ENCODE measurements at regions not wholly inside any gene's neighbourhood (a gene's known extent, or its start where the extent isn't known, plus 50 kb on each side); places are given as distances from the start of the nearest gene placed in this dataset.

DNA sequence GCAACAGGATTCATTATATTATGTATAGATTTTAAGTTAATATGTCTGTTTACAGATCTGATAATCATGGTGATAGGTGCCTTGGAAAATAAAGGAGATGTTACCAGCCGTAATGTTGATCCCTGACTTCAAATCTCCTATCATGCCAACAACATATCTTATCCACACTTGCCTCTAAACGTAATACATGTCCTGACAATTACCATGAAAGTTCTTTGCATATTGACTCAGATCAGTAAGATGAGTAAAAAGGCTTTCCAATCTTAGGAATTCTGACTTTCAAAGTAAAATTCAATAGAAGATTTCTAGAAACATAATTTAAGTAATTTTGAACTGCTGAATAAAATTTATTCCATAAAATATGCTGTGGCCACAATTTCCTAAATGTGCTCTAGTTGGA is 513.3 kb downstream of the ANKRD50 start:
- DNase-seq: no peak

DNA sequence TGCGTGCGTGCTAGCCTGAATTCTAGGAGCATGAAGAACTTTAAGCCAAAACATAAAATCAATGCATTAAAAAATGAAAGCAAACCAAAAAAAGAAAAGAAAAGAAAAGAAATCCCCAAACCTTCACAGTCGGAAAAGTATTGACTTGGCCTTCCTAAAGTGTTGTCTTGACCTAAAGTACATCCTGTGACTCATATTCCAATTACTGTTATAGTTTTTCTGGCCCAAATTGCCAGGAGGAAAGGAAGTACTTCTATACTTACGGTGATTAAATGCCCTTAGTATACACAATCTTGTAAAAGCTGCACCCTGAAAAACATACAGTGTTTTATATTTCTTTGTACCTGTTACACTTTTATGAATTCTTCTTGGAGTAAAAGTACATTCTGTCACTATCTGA is 512.8 kb downstream of the ANKRD50 start:
- no peak for DNase-seq

DNA sequence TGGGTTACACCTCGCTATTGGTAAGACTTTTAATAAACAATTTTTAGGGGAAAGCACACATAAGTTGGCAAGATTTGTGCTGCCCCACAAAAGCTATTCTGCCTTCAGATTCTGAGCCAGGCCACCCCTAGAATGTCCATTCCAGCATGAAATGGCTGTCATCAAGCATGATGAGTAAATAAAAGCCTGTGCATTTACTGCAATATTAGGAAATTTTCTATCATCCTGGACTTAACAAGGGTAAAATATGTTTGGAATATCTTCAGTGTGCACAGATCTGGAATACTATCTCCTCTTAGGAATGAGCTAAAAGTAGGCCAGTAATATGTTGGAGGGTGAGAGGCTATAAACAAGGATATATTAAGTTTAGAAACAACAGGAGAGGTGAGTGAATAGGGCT is 510.9 kb downstream of the ANKRD50 start:
- DNase-seq: no peak

DNA sequence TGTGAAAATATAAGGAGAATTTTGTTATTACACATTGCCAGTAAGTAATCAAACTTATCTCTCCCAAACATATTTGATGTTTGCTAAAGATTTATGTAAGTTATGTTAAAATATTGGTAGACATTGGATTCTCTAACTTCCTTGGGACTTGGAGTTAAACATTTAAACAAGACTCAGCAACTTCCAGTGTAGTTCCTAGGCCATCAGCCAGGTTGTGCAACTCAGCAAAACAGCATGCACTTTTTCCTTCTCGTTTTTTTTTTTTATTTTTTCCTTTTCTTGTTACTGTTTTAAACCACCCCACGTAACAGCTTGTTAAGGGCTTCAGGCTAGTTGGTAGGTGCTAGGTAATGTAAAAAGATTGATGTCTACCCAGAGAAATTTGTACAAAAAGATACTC is 510.4 kb downstream of the ANKRD50 start:
- DNase-seq: no peak

DNA sequence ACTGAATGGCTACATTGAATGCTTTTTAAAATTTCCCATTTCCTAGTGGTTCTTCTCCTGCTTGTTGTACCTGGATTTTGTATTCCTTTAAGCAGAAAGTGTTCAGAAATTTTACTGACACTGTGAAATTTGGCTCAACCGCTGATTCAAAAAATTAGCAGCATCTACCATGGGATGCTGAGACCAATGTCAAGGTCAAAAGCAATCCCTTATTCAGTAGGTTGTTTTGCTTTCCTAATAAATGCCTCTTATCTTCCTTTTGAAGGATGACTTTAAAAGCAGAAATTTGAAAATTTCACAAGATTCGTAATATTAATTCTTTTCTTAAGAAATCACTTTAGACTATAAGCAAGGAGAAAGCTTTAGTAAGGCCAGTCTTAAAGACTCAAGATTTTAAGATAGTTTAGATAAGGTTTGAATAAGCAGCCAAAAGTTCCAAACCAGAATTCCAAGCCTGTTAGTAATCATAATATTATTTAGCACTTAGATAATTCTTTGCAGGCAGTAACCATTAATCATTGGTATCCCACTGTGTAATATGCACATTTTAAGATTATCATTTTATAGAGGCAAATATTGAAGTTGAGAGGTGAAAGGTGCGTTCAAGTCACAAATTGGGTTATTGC is 508.8 kb downstream of the ANKRD50 start:
- no peak for DNase-seq

DNA sequence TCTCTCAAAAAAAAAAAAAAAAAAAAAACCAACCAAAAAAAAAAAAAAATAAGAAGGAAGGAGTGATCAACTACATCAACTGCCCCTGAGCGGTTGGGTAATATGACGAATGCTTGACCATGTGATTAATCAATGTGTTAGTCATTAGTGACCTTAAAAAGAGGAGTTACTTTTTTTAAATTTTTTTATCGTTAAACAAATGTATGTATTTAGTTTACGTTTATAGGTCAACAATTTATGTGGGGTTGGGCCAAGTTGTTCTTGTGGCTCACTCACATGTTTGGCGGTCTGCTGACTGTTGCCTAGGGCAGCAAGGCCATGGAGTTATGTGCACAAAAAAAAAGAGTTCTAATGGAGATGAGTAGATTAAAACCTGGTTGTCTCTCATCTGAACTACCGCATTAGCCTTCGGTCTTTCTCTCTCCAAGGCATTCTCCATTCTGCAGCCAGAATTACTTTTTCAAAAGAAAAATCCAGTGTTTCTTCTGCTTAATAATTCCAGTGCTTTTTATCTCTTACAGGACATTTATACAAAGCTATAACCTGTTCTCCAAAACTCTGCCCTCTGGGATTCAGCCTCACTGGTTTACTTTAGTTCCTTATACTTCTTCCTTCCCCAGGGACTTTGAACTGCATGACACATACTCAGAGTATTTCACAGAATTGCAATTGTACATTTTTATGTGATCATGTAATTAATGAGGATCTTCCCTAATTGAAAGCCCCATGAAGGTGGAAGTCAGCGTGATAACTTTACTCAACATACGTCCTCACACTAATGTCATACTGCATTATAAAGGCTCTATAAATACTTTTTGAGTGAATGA is 505.5 kb downstream of the ANKRD50 start:
- no peak for DNase-seq

DNA sequence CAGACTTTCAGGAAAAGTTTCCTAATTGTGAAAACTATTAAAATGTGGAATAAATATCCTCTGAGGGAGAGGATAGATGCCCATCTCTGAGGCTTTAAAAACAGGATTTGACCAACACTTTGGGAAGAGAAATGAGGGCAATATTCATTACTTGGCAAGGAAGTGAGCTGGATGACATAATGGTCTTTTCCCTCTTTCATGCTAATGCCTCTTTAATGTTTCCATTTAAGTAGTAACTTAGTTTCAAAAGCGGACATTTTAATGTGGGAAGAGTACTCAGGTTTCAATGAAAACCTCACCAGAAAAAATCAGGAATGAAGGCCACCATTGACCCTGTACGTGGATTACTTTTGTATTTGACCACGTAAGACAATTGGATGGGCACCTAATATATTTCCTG is 503.3 kb downstream of the ANKRD50 start:
- no peak for DNase-seq

DNA sequence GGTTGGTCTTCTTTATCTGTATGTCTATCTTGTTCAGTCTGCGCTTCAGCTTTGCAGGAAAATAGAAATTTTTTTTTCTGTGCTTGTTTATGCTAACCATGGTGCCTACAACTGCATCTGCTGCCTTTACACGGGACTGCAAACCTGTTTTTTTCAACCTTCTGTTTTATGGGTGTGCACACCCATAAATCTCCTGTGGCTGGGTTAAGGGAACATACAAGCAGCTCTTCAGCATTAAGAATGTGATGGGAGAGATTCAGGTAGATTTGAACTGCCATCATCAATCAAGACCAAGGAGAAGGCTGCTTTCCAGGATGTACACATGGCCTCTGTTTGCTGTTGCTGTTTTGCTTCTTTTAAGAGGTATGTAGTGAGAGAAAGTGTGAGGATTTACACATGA is 502.9 kb downstream of the ANKRD50 start:
- DNase-seq: no peak

DNA sequence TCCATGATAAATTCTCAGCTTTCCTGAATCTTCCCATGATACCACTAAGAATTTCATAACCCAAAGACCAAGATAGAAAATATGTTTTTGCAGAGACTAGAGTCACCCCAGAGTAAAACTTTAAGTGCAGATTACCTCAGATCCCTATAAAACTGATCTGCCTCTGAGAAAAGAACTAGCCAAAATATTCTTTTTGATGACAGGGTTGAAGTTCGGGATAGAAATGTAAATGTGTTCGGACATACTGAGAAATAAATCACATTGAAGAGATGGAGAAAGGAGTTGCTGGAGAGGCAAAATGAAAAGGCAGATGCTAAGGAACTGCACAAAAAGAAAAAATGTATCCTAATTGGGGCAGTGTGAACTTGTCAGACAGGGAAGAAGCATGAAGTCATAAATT is 501.8 kb downstream of the ANKRD50 start:
- no peak for DNase-seq

DNA sequence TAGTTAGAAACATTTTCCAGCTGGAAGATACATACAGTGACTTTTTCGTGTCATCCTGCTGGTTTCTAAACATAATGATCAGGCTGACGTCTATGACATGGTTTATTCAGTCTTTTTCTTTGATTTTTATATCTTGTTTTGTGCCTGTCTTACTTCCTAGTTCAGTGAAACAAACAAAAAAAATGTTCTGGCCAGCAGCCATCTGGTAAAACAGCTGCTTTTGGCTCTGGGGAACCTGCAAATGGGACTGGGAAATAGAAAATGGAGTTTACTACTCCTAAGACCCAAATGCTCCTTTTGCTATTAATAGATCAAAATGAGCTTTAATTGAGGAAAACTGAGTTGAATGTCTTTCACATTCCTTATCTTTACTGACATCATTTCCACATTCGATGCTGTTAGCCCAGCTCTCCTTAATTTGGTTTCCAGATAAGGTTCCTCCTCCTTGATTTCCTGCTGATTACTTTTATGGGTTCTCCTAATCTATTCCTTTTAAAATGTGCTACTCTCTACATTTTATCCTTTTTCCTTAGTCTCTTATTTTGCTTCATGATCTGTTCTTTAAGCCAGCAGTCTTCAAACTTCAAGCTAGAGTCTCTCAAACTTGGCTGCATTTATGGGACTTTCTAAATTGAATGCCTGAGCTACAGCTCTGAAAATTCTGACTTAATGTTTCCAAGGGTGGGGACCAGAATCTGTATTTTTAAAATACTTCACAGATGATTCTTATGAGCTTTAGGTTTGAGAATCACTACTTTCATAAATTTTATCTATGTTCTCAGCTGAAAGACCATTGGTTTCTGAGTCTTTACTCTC is 499.5 kb downstream of the ANKRD50 start:
- no peak for DNase-seq

DNA sequence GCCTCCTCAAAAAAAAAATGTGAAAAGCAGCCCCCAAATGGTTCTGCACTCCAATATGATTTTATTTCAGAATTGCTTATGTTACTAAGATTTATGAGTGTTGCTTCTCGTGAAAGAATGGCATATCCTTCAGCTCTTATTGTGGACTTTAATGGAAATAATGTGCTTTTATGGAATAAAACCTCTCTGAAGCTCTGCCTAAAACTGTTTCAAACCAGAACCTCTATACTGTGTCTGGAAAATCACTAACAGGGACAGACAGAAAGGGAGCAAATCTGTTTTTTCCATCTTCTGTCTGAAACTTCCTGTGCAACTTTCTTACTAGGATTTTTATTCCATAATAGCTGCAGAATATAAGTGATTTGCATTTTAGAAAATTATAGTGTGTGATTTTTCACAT is 493.1 kb downstream of the ANKRD50 start:
- no peak for DNase-seq

DNA sequence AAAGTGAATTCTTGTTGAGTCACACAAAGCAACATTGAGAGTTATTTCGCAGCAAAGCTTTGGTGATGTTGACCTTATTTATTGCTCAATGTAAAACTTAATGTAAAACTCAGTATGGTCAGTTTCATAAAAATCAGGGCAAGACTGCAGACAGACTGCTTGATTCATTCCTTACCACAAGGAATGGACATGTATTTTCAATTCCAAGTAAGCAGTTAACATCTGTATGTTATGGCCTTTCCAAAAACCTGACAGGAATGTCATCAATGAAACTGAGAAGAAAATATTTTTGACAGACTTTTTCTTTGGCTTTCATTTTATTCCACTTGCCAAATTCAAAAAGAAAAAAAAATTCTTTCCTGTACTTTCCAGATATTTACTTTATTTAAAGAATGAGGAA is 488.3 kb downstream of the ANKRD50 start:
- no peak for DNase-seq

DNA sequence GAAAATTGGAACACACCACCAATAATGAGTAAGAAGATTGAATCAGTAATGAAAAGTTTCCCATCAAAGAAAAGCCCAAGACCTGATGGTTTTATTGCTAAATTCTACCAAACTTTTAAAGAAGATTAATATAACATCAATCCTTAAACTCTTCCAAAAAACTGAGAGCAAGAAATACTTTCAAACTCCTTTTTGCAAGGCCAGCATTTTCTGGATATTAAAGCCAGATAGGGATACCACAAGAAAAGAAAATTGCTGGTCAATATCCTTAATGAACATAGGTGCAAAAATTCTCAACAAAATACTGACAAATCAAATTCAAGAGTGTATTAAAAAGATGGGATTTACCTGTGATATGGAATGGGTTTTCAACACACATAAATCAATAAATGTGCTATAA is 484.6 kb downstream of the ANKRD50 start:
- DNase-seq: no peak

DNA sequence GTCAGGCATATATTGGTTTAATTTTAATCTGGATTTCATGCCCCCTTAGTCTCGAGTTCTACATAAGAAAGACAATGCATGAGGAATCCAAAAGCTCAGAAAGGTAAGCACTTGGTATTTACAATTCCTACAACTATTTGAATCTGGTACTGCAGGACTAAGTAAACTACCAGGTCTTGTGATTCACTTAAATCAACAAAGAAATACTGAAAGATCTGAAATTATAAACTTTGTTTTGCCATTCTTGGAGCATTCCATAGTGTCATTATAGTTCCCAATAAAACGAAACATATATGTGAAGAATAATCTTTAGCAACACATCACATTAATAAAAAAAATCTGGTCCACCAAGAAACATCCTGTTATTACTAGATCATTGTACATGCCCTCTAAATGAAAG is 482.3 kb downstream of the ANKRD50 start:
- DNase-seq: no peak

DNA sequence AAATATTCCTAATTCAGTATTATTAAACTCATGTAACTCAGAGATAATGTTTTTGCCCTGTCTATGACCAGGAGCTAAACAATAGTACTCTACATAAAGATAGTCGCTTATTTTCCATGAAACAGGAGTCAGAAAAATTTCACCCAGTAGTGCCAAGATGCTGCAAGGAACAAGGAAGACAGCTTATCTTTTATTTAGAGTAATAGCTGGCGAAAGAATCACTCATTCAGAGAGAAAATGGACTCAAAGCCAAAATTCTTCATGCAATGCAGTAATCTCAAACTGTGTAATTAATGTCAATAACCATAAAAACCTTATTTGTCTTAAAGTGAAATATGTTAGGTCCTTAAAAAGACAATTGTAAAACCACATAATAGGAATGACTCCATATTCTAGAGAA is 477.8 kb downstream of the ANKRD50 start:
- no peak for DNase-seq

DNA sequence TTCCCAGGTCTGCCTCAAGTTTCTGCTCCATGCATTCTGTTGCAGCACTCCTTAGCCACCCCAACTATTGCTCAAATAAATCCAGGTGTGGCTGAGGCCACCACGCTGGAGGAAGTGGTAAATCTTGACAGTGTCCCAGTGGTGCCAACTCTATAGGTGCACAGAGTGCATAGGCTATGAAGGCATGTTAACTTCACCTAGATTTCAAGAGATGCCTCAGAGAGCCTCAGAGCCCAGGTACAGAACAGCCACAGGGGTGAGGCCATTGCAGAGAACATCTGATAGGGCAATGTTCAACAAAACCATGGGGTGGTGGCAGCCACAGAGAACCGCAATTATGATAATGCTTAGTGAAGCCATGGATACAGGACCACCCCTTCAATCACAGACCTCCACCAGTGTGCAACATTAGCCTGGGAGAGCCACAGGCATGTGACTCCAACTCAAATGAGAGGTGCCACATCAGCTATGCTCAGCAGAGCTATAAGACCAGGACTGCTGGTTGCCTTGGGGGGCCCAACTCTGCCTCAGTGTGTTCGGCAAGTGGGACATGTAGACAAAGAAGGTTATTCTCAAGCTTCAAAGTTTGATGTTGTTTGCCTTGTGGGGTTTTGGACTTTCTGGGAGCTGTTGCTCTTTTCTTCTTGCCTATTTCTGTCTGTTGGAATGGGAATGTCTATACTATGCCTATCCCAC is 468.7 kb downstream of the ANKRD50 start:
- DNase-seq: no peak

DNA sequence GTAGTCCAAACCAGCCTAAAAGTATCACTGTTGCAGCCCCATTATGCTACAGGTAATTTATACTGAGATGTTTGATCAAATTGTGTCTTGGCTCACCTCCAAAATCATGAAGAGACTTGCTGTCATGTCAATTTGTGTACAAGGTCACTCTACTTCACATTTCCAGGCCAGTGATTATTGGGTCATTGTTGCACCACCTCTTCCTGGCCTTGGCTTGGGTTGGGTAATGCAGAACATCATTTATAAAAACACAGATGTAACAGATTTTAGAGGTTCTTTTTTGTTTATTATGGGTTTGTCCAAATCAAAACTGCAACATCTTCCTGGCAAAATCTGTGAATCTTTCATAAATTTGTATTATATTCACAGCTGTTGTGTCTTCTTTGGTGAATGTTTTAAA is 459.5 kb downstream of the ANKRD50 start:
- peak; percentile 57 for DNase-seq

DNA sequence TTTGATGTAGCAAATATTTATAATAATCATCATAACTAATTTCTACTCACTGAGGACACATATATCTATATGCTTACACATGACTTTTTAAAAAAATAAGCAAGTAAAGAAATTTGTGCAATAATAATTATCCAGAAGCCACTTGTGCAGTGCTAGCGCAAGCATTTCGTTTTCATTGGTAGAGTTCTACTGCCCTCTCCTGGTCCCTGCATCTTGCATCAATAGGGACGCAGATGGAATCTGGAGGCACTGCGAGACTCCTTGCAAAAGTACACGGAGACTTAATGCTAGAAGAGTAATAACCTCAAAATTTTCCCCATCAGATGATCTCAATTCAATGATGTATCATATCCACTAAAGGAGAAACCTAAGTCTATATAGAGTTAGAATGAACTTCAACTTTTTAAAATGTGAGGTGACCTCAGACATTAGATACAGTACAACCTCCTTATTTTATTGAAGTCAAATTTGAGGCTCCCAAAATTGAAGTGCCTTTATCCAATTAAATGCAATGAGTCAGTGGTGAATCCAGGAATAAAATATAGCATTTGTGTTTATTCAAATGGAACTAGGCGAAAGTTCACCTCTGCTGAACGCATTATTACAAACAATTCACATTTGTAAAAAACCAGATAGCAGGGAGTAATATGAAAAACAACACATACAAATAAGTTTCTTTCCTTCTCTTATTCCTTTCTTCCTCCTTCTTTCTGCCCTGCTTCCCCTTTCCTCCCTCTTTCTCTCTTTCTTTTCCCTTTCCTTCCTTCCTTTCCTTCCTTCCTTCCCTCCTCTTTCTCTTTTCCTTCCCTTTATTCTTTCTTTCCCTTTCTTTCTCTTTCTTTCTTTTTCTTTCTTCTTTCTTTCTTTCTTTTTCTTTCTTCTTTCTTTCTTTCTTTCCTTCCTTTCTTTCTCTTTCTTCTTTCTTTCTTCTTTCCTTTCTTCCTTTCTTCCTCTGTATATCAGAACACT is 450.0 kb downstream of the ANKRD50 start:
- DNase-seq: no peak

DNA sequence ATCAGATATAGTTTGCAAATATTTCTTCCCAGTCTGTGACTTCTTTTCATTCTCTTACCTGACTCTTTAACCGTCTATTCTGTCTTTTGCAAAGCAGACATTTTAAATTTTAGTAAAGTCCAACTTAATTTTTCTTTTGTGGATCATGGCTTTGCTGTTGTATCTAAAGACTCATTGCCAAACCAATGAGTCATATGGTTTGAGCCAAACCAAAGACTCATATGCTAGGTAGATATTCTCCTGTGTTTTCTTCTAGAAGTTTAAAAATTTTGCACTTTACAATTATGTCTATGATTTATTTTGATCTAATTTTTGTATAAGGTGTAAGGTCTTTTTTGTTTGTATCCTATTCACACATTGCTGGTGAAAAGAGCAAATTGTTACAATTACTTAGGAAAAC is 446.8 kb downstream of the ANKRD50 start:
- no peak for DNase-seq

DNA sequence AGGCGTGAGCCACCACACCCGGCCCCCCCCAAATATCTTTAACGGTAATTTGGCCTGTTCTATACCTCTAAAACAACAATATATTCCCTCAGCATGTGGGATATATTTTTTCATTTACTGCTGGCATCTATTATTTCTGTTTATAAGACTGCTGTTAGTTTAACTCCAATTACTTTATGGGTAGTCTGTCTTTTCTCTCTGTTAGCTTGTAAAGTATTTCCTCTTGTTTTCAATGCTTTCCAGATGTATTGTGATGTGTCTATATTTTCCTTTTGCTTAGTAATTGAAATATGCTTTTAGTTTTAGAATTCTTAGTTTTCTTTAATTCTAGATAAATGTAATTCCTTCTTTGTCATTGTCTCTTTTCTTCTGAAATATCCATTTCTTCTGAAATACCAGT is 445.8 kb downstream of the ANKRD50 start:
- no peak for DNase-seq

DNA sequence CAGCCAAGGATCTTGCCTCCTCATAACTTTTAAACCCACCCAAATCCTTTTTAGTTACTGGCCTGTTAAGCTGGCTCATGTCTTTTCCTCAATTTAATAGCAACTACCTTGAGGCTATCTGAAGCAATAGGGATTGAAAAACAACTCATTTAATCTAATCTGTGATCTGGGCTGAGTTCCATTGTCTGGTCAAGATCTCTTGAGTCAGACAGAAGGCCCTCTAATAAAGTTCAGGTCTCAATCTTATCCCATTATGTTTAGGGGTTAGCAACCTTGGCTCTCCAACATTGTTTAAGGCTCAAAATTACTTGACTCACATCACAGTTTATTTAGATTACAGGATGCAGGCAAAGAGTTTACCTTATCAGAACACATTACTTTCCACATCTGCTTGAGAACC is 436.1 kb downstream of the ANKRD50 start:
- DNase-seq: no peak

DNA sequence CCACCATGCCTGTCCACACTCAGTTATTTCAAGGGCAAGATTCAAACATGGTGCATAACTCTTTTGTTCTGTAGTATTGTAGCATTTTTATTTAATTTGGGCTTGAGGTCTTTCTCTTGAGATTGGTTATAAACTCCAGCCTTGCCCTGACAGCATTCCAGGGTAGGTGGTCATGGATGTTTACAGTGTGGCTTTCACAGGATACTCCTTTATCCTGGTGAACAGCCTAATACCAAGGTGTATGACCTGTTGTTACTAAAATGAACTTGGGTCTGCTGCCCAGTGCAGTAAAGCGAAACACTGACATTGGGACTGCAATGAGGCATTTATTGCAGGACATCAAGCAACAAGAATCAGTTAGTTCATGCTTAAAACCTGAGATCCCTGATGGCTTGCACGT is 434.8 kb downstream of the ANKRD50 start:
- no peak for DNase-seq

Measured in SHP77 treated with DMSO at 0.1 percent for 48 hours (cell line).